ENCODE measurements at regions not wholly inside any gene's neighbourhood (a gene's known extent, or its start where the extent isn't known, plus 50 kb on each side); places are given as distances from the start of the nearest gene placed in this dataset.

DNA sequence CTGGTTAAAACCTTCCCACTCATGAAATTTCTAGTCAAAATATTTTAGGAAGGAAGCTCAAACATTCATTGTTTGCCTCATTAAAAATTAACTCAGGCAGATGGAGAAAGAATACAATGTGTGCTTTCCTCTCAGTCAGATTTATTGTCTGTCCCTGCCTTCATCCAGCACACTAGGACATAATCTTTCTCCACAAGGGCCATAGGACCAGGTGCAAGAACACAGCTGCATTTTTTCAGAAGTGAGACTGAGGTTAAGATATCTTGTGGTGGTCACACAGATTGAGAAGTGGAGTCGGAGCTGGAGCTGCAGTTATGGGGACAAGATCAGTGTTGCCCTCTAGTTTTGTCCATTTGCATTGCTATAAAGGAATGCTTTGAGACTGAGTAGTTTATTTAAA is 666.3 kb downstream of the CCSER2 start:
- TF ChIP-seq, protein P1, sequence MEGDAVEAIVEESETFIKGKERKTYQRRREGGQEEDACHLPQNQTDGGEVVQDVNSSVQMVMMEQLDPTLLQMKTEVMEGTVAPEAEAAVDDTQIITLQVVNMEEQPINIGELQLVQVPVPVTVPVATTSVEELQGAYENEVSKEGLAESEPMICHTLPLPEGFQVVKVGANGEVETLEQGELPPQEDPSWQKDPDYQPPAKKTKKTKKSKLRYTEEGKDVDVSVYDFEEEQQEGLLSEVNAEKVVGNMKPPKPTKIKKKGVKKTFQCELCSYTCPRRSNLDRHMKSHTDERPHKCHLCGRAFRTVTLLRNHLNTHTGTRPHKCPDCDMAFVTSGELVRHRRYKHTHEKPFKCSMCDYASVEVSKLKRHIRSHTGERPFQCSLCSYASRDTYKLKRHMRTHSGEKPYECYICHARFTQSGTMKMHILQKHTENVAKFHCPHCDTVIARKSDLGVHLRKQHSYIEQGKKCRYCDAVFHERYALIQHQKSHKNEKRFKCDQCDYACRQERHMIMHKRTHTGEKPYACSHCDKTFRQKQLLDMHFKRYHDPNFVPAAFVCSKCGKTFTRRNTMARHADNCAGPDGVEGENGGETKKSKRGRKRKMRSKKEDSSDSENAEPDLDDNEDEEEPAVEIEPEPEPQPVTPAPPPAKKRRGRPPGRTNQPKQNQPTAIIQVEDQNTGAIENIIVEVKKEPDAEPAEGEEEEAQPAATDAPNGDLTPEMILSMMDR (conservative IDR thresholded peaks at IDR 0.05 in 1 of 2, IDR thresholded peaks at IDR 0.05 in 1 of 2; ENCODE audit: low read depth in 1 of 2, low read length in 2 of 2) = no peak
- TF ChIP-seq EZH2 (IDR thresholded peaks at IDR 0.05; ENCODE audit: low read length, missing control alignments) = no peak

Data from fibroblast of lung (primary cell).